ENCODE measurements at regions not wholly inside any gene's neighbourhood (a gene's known extent, or its start where the extent isn't known, plus 50 kb on each side); places are given as distances from the start of the nearest gene placed in this dataset.
"Not testable (repeated sequence)": the region's sequence is repeated elsewhere in the genome, so short reads cannot be mapped to it uniquely, and the experiment has no call there.

- no peak for DNase-seq
Observed at GRCh38 chr2:43146083-43146482, 80.3 kb downstream of the ZFP36L2 start.

- no peak for DNase-seq
Observed at GRCh38 chr2:43144263-43144662, 82.1 kb downstream of the ZFP36L2 start.

- DNase-seq = no peak
Observed at GRCh38 chr2:43143756-43144155, 82.7 kb downstream of the ZFP36L2 start.

DNA sequence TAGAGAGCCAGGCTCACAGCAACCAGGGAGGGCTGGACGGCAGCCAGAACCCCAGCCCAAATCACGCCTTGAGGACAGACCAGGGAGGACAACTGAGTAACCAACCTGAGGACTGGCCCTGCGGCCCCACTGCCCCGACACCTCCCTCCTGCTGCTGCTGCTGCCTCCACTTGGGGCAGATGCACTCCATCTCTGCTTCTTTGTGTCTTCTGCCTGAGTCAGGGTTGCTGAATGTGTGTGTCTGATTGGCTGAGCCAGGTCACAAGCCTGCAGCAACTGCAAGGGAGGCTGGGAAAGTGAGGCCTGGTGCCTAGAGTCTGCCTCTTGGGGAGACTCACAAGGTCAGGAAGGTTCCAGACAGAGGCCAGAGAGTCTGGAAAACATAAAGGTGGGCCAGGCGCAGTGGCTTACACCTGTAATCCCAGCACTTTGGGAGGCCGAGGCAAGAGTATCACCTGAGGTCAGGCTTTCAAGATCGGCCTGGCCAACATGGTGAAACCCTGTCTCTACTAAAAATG lies 83.4 kb downstream of the ZFP36L2 start:
- no peak for DNase-seq

- not testable (repeated sequence) for DNase-seq
Observed at GRCh38 chr2:43141636-43142151, 84.7 kb downstream of the ZFP36L2 start.

- DNase-seq = no peak
Observed at GRCh38 chr2:43139996-43140621, 86.3 kb downstream of the ZFP36L2 start.

DNA sequence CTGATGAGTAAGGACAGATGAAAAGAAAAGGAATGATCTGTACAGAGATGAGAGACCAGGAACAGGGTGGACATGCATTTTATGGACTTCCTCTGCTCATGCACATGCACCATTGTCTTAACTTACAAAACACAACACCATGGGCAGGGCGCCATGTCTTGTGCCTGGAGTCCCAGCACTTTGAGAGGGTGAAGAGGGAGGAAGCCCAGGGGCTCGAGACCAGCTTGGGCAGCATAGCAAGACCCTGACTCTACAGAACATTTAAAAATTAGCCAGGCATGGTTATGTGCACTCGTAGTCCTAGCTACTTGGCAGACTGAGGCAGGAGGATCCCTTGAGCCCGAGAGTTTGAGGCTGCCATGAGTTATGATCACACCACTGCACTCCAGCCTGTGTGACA lies 86.9 kb downstream of the ZFP36L2 start:
- no peak for DNase-seq

DNA sequence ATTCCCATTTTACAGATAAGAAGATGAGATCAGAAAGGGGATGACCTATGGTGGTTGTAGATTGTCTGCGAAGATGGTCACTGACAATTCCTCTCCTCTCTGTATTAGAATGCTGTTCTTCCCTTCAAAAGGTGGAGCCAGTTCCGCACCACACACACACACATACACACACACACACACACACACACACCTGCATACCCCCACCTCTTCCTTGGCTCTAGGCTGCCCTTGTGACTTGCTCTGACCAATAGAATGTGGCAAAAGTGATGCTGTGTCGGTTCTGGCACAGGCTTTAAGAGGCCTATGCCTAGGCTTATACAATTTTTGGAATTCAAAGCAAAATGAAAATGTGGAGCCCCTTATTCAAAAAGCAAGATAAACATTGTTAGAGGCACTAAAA lies 88.0 kb downstream of the ZFP36L2 start:
- DNase-seq = no peak

- no peak for DNase-seq
Observed at GRCh38 chr2:43136876-43137275, 89.5 kb downstream of the ZFP36L2 start.

DNA sequence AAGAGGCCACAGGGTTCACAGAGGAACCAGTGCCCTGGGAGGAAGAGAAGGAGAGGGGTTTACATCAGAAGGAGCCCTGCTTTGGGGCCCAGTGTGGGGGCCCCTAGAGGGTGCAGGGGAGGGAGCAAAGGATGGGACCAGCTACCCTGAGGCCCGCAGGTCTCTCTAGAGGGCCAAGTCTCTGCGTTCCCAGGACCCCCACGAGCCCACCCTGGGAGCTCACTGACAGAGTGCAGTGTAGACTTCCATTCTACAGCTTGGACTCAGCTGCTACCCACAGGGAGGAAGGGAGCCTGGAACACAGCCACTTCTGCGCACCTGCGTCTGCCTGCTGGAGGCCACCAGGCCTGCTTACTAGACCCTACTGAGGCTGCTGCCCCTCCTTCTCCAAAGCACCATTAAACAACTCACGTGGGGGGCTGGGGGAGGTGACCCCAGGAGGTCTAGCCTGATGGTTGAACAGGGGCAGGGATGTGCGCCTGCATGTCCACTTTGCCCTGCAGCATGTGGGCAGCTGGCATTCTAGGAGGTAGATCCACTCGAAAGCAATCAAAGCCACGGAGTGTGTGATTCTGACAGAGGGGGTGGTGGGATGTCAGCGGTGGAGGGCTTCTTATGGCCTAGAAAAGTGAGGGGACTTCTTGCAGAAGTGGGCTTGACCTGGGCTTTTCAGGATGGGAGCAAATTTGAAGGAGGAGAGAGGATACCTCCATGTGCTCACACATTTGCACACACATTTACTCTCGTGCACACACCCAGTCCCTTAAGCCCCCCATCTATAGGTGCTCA lies 90.2 kb downstream of the ZFP36L2 start:
- no peak for DNase-seq

DNA sequence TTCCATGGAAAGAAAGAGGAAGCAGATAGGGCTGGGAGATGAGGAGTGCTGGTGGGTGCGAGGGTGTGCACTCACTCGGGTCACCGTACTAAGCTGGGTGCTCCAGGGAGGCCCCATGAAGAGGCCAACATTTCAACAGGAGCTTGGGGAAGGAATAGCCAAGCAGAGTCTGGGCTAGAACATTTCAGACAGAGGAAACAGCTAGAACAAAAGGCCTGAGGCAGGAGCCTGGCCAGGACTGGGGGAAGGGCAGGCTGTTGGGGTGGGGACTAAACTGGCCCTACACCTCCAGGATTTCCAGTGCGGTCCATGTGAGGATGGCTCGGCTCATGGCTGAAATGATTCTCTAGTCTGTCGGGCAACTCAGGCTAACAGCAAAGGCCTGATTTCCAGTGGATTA lies 90.8 kb downstream of the ZFP36L2 start:
- no peak for DNase-seq

GRCh38 chr2:43134571-43134889 lies 91.9 kb downstream of the ZFP36L2 start:
- DNase-seq = no peak

GRCh38 chr2:43133708-43134570 lies 92.5 kb downstream of the ZFP36L2 start:
- DNase-seq = no peak

DNA sequence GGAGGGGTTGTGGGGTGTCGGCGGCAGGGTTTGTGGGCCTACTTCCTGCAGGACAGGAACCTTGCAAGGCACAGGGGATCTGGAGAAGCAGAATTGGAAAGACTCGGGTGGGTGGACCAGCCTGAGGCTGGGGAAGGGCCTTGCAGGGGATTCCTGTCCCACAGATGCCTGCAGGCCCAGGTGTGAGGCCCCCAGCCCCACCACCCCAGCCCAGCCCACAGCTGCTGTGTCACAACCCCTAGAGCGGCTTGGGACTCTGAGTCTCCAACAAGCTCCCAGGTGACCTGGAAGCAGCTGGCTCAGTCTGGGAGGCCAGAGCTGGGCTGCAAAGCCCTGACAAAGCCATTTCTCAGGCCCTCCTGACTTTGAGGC lies 93.1 kb downstream of the ZFP36L2 start:
- no peak for DNase-seq

- DNase-seq = no peak
Observed at GRCh38 chr2:43132683-43133301, 93.6 kb downstream of the ZFP36L2 start.

DNA sequence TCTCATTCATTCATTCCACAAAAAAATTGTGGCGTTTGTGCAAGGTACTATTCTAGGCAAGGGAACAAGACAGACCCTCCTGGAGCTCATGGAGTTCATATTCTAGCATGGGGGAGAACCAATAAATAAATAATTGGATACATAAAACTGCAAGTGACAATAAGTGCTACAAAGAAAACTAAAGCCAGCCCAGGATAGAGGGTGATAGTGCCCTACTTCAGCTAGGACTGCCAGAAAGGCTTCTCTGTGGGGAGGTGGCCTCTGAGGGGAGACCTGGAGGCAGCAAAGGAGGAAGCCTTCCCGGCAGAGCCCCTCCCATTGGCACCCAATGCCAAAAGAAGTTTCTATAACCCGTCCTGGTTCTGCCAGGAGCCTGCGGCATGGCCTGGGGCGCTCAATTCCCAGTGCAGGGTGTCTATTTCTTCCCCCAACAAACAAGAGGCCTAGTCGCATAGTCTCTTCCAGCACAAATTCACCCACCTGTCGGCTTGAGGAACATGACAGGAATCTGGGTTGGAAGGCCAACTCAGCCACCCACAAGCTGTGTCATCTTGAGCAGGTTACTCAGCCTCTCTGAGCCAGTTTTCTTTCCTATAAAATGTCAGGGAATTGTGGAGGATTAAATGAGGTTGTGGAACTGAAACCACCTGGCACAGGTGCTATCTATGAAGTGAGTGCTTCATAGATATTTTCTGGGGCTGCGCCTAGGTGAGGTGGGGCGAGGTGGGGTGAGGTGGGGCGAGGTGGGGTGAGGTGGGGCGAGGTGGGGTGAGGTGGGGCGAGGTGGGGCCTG lies 94.3 kb downstream of the ZFP36L2 start:
- no peak for DNase-seq

DNA sequence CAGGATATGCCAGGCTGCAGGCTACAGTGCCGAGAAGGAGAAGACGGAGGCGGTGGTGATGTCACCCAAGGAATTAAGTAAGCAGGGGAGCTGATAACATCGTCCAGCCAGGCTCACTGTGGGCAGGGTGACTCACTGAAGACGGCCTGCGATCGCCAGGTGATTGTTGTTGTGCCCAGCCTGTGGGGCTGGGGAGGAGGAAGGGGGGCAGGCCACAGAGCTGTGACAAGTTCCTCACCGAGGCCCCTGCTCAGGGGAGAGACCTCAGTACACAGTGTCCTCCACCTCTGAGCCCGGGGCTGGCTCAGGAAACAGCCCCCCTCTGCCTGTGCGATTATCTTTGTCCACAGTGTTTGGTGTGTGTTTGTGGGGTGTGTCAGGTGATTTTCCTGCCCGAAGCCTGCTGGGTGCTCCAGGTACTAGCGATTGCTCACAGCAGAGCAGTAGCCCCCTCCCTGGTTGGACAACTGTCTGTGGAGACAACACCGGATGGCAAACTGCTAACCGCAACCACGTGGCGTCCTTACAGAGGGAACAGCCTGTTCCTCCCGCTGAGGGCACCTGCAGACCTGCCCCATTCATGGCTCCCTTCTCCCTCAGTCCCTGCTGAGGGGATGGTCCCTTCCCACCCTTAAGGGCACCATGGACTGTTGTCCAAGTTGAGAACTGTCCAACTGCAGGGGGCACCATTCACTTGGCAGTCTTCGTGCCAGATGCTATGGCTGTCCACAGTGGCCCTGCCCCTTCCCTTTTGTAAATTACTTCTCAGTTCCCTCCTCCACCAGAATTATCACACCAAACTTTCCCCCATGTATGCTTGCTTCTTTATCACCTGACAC lies 95.1 kb downstream of the ZFP36L2 start:
- DNase-seq = no peak

GRCh38 chr2:43130548-43130875 lies 95.9 kb downstream of the ZFP36L2 start:
- no peak for DNase-seq

DNA sequence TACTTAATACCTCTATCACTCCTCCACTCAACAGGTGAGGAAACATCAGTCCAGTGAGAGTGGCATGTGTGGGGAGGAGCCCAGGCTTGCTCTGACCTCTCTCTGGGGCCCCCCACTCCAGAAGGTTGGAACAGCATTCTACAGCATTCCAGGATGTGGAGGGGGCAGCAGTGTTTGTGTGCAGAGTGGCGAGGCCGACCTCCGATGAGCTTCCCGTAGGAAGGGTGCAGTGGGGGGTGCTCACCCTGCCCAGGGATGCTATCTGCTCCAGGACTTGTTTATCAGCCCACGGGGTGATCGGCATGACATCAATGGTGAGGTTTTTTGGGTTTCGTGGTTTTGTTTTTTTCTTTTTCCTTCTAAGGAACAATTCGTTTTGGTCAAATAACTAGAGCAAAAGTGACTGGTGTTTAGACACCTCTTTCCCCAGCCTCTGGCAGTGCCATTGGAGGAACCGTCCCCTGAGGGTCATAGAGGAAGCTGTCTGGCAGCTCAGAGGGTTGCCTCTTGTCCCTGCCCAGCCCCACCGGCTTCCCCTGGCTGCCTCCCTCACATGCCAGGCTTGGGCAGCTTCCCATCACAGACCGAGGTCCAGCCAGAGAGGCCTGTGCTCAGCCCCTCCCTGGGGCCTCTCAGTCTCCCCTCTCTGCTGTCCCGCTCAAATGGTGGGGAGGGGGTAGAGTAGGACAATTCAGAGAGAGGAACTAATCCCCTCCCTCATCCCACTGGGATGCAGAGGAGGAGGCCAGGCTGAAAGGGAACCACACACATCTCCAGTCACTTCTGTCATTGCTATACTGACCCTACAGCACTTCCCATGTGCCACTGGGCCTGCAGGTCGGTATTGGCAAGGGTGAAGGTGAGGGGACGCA lies 96.5 kb downstream of the ZFP36L2 start:
- no peak for DNase-seq

DNA sequence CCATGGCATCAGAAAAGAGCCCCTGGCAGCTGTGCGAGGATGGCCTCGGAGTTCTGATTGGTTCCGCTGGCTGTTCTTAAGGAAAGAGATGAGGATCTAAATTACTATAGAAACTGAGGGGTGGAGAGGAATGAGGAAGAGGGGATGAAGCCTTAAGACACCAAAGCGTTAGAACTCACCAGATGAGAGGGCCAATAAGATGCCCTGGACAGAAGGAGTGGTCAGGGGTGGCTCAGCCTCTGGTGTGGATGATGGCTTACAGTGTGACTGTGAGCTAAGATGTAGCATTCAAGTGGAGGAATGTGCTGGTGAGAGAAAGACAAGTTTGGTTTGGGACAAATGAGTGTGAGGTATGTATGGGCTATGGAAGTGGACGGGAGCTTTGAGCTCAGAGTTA lies 97.8 kb downstream of the ZFP36L2 start:
- DNase-seq = no peak

Measured in GOT3 (cell line).